SH-SY5Y (cell line): ENCODE measurements at regions not wholly inside any gene's neighbourhood (a gene's known extent, or its start where the extent isn't known, plus 50 kb on each side); places are given as distances from the start of the nearest gene placed in this dataset.
A peak's percentile ranks its signal among the peaks of the same experiment; 100 is the strongest.

Source experiments
- GATA2 ChIP-seq: IDR thresholded peaks from 2 replicates; pipeline ENCODE4 v1.6.1; 2011; ENCODE audit warnings: mild to moderate bottlenecking, low read depth, low read length
- GATA3 ChIP-seq: IDR thresholded peaks from 2 replicates; pipeline ENCODE4 v1.6.1; 2011; ENCODE audit warnings: low read depth, mild to moderate bottlenecking, low read length, moderate library complexity

DNA sequence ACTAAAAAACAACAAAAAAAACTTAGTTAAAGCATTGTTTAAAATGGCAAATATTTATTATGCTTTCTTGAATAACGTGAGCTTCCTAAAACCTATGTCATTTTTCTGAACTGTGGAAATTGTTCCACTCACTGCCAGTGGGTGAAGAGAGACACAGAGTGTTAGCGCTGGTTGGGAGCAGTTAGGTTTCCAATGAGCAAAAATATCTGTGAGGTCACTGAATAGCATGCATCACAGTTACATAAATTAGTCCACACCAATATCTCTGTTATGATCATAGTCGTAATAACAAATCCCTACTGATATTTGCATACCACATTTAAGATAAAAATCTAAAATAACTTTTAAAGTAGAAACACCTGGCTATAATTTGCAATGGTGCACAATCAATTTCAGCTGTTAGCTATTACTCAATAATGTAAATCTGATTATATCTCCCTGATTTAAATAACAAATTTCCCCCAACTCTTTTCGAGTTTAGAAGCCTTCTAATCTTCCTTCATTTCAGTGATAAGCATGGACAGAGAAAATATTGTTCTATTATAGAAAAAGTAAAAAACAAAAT, 1094.0 kb upstream of the KLHL29 start:
- TF ChIP-seq GATA3: peak; percentile 66
- 0 out of 2 replicates have a peak, but pooled peaks have one; percentile 15 for TF ChIP-seq GATA2
